SK-N-SH treated with all-trans-retinoic acid at 6 μM for 48 hours (cell line): ENCODE measurements at regions not wholly inside any gene's neighbourhood (a gene's known extent, or its start where the extent isn't known, plus 50 kb on each side); places are given as distances from the start of the nearest gene placed in this dataset.
A peak's percentile ranks its signal among the peaks of the same experiment; 100 is the strongest.

ENCODE experiments used
- ATAC-seq: fragments of 200-7000 bp; cut with Tn5 transposase; 3 replicates; pipeline ENCODE4 v1.9.1; 2020; ENCODE audit warnings: mild to moderate bottlenecking, moderate library complexity
- ARNTL ChIP-seq: fragments of 450-650 bp; formaldehyde crosslinking; IDR thresholded peaks from 2 replicates; pipeline ENCODE4 v1.5.0; 2020; ENCODE audit warnings: low read depth, mild to moderate bottlenecking, moderate library complexity, borderline replicate concordance
- CSDC2 ChIP-seq: fragments of 250-450 bp; sonication (Bioruptor Pico); IDR thresholded peaks from 2 replicates; pipeline ENCODE4 v1.5.0; 2020; ENCODE audit warnings: mild to moderate bottlenecking, moderate library complexity
- ESRRG ChIP-seq: fragments of 250-450 bp; sonication (Bioruptor Pico); IDR thresholded peaks from 2 replicates; pipeline ENCODE4 v1.6.1; 2021; ENCODE audit warnings: mild to moderate bottlenecking
- GLIS3 ChIP-seq: fragments of 250-450 bp; sonication (Bioruptor Pico); IDR thresholded peaks from 2 replicates; pipeline ENCODE4 v1.5.0; 2020; ENCODE audit warnings: mild to moderate bottlenecking, moderate library complexity
- ISL1 ChIP-seq: fragments of 250-450 bp; sonication (Bioruptor Pico); IDR thresholded peaks from 2 replicates; pipeline ENCODE4 v2.1.2; 2022; ENCODE audit warnings: mild to moderate bottlenecking, moderate library complexity
- OSR1 ChIP-seq: fragments of 250-450 bp; sonication (Bioruptor Pico); IDR thresholded peaks from 2 replicates; pipeline ENCODE4 v1.8.0; 2022; ENCODE audit warnings: moderate library complexity, mild to moderate bottlenecking, inconsistent platforms
- PPARA ChIP-seq: fragments of 250-450 bp; sonication (Bioruptor Pico); IDR thresholded peaks from 2 replicates; pipeline ENCODE4 v1.5.0; 2020; ENCODE audit warnings: mild to moderate bottlenecking, borderline replicate concordance
- SNAI2 ChIP-seq: fragments of 250-450 bp; sonication (Bioruptor Pico); IDR thresholded peaks from 2 replicates; pipeline ENCODE4 v1.5.0; 2020; ENCODE audit warnings: mild to moderate bottlenecking, moderate library complexity
- TCF4 ChIP-seq: fragments of 250-450 bp; sonication (Bioruptor Pico); IDR thresholded peaks from 2 replicates; pipeline ENCODE4 v1.8.0; 2021; ENCODE audit warnings: mild to moderate bottlenecking, moderate library complexity, borderline replicate concordance
- TOX ChIP-seq: fragments of 250-450 bp; sonication (Bioruptor Pico); IDR thresholded peaks from 2 replicates; pipeline ENCODE4 v1.8.0; 2021; ENCODE audit warnings: mild to moderate bottlenecking, moderate library complexity, borderline replicate concordance
- ZFP3 ChIP-seq: fragments of 250-450 bp; sonication (Bioruptor Pico); IDR thresholded peaks from 2 replicates; pipeline ENCODE4 v1.5.0; 2020; ENCODE audit warnings: mild to moderate bottlenecking, moderate library complexity
- ZFP30 ChIP-seq: fragments of 450-650 bp; formaldehyde crosslinking; IDR thresholded peaks from 2 replicates; pipeline ENCODE4 v1.5.0; 2022; ENCODE audit warnings: mild to moderate bottlenecking, moderate library complexity
- ZNF565 ChIP-seq: fragments of 450-650 bp; formaldehyde crosslinking; conservative IDR thresholded peaks from 2 replicates; pipeline ENCODE4 v1.5.0; 2020; ENCODE audit warnings: low read depth, mild to moderate bottlenecking, moderate library complexity
- ZNF8 ChIP-seq: fragments of 450-650 bp; formaldehyde crosslinking; IDR thresholded peaks from 2 replicates; pipeline ENCODE4 v1.5.0; 2020; ENCODE audit warnings: mild to moderate bottlenecking, moderate library complexity
- TF ChIP-seq, protein P1 (sequence below): fragments of 250-450 bp; sonication (Bioruptor Pico); IDR thresholded peaks from 2 replicates; pipeline ENCODE4 v1.8.0; 2021; ENCODE audit warnings: low read depth, mild to moderate bottlenecking, moderate library complexity, borderline replicate concordance
- TF ChIP-seq, protein P2 (sequence below): fragments of 250-450 bp; sonication (Bioruptor Pico); IDR thresholded peaks from 2 replicates; pipeline ENCODE4 v1.5.0; 2020; ENCODE audit warnings: mild to moderate bottlenecking, moderate library complexity
- TF ChIP-seq, protein P3 (sequence below): fragments of 250-450 bp; sonication (Bioruptor Pico); IDR thresholded peaks from 2 replicates; pipeline ENCODE4 v1.5.1; 2020; ENCODE audit warnings: low read depth, mild to moderate bottlenecking, moderate library complexity

DNA sequence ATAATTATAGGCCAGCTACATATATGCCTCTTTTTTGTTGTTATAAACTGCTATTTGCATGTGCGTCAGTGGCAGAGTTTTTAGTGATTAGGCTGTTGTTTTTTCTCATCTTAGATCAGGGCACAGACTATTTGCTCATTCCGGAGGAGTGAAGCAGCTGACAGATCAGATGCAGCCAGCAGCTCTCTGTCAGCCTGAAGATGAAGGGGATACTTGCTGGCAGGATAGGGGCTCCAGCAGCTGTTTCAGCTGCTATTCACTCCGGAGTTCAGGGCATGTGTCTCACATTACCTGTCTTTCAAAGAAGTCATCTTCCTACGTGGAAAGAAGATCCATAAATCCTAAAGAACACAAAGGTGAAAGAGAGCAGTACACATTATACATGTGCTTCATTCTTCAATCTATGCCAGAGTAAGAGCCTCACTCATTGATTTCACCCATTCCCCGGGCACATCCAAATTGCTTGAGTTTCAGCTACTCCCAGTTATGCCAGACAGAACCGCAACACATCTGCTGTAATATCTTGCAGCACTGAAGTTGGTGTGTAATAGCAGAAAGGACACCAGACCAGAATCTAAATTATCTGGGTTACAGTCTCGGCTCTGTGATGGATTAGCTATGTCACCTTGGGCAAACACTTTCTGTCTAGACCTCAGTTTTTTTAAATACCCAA is 182.8 kb upstream of the CHRM2 start:
- no peak for TF ChIP-seq ARNTL (CRISPR knock-in tag)
- no peak for ATAC-seq

DNA sequence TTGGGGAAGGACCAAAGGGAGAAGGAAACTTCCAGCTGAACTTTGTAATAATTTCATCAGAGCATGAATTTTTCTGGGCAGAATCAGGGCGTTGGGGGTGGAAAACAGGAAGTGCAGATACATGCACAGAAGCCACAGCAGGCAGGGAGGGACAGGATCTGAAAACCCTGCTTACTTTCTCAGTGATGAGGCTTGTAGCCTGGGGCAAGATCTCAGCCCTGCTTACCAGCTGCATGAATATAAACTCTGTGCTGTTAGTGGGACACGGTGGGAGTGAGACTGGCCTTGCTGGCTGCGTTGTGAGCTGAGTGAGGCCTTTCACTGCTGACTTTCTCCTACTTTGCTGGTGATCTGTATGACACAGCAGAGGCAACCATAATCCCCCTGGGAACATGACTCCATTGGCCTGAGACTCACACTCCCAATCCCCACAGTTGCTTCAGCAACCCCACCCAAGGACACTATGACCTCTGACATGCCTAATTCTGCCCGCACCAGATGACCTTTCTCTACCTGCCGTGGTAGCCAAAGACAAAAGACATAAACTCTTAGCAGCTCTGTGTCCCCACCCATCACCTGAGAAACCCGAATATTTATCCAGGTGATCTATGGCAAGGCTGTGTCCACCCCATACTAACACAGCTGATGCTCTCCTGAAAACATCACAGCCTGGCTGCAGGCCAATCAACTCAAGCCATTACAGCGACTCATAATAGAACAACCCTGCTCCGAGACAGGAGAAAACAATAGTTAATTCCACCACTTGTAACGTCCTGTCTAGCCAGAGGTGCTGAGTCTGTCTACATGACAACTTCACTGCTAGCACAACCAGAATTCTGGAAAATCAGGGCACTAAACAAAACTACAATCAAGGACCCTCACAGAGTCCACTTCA is 190.7 kb upstream of the CHRM2 start:
- TF ChIP-seq ZNF8 (no peak), GLIS3 (CRISPR knock-in tag) (no peak), ZFP30 (CRISPR knock-in tag) (no peak), ZFP3 (CRISPR knock-in tag) (no peak), TOX (CRISPR knock-in tag) (no peak), ZNF565 (CRISPR knock-in tag) (no peak), OSR1 (CRISPR knock-in tag) (no peak), PPARA (CRISPR knock-in tag) (no peak), ISL1 (CRISPR knock-in tag) (no peak)
- TF ChIP-seq, protein P1, sequence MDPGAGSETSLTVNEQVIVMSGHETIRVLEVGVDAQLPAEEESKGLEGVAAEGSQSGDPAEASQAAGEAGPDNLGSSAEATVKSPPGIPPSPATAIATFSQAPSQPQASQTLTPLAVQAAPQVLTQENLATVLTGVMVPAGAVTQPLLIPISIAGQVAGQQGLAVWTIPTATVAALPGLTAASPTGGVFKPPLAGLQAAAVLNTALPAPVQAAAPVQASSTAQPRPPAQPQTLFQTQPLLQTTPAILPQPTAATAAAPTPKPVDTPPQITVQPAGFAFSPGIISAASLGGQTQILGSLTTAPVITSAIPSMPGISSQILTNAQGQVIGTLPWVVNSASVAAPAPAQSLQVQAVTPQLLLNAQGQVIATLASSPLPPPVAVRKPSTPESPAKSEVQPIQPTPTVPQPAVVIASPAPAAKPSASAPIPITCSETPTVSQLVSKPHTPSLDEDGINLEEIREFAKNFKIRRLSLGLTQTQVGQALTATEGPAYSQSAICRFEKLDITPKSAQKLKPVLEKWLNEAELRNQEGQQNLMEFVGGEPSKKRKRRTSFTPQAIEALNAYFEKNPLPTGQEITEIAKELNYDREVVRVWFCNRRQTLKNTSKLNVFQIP (CRISPR knock-in tag), result no peak
- TF ChIP-seq, protein P2, sequence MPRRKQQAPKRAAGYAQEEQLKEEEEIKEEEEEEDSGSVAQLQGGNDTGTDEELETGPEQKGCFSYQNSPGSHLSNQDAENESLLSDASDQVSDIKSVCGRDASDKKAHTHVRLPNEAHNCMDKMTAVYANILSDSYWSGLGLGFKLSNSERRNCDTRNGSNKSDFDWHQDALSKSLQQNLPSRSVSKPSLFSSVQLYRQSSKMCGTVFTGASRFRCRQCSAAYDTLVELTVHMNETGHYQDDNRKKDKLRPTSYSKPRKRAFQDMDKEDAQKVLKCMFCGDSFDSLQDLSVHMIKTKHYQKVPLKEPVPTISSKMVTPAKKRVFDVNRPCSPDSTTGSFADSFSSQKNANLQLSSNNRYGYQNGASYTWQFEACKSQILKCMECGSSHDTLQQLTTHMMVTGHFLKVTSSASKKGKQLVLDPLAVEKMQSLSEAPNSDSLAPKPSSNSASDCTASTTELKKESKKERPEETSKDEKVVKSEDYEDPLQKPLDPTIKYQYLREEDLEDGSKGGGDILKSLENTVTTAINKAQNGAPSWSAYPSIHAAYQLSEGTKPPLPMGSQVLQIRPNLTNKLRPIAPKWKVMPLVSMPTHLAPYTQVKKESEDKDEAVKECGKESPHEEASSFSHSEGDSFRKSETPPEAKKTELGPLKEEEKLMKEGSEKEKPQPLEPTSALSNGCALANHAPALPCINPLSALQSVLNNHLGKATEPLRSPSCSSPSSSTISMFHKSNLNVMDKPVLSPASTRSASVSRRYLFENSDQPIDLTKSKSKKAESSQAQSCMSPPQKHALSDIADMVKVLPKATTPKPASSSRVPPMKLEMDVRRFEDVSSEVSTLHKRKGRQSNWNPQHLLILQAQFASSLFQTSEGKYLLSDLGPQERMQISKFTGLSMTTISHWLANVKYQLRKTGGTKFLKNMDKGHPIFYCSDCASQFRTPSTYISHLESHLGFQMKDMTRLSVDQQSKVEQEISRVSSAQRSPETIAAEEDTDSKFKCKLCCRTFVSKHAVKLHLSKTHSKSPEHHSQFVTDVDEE (CRISPR knock-in tag), result no peak
- TF ChIP-seq, protein P3, sequence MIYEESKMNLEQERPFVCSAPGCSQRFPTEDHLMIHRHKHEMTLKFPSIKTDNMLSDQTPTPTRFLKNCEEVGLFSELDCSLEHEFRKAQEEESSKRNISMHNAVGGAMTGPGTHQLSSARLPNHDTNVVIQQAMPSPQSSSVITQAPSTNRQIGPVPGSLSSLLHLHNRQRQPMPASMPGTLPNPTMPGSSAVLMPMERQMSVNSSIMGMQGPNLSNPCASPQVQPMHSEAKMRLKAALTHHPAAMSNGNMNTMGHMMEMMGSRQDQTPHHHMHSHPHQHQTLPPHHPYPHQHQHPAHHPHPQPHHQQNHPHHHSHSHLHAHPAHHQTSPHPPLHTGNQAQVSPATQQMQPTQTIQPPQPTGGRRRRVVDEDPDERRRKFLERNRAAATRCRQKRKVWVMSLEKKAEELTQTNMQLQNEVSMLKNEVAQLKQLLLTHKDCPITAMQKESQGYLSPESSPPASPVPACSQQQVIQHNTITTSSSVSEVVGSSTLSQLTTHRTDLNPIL (CRISPR knock-in tag), result no peak
- no peak for ATAC-seq

DNA sequence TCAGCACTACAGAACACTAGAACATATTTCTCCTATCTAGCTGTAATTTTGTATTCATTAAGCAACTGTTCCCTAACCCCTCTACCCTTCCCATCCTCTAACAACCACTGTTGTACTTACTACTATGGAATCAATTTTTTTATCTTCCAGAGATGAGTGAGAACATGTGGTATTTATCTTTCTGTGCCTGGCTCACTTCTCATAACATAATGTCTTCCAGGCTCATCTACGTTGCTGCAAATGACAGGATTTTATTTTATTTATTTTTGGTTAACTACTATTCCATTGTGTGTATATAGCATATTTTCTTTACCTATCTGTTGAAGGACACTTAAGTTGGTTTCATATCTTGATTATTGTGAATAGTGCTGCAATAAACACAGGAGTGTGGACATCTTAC is 200.9 kb upstream of the CHRM2 start:
- no peak for ATAC-seq
- peak; percentile 76 for TF ChIP-seq TCF4 (CRISPR knock-in tag)
- TF ChIP-seq ESRRG, result no peak
- TF ChIP-seq, protein P2 (CRISPR knock-in tag), result no peak
- TF ChIP-seq CSDC2, result no peak
- no peak for TF ChIP-seq SNAI2 (CRISPR knock-in tag)
- TF ChIP-seq, all 23 proteins: peak for 1

DNA sequence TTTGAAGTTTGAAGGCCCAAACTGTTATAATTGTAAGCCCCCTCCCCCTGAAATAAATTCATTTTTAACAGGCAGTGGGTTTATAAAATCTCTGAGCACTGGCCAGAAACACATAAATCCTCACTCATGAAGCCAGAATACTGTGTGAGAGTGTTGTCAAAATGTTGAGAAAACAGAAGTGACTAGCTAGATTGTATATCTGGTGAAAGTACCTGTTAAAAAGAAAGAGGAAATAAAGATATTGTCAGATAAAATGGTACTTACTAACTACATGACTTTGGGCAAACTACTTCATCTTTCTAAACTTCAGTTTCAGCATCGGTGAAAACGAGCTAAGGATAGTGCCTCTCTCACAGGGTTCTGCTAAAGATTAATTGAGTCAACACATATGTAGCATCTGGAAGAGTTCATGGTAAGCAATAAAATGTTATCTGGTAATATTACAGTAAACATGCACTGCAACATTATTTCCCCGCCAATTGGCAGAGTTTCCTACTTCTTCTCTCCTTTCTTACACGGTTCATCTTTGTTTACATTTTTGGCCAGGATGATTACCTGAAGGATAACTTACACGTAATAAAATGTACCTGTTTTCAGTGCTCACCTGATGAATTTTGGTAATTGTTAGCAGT is 202.5 kb upstream of the CHRM2 start:
- no peak for ATAC-seq
- TF ChIP-seq, protein P2 (CRISPR knock-in tag), result peak; percentile 84; the same call in 1 of the 2 replicates
- peak; percentile 93 for TF ChIP-seq TCF4 (CRISPR knock-in tag)
- TF ChIP-seq ESRRG, result no peak
- TF ChIP-seq, all 23 proteins: peak for 2
